ENCODE measurements at regions not wholly inside any gene's neighbourhood (a gene's known extent, or its start where the extent isn't known, plus 50 kb on each side); places are given as distances from the start of the nearest gene placed in this dataset.
"Not testable (repeated sequence)": the region's sequence is repeated elsewhere in the genome, so short reads cannot be mapped to it uniquely, and the experiment has no call there.

- whole genome bisulfite sequencing, 2 experiments (ENCODE audit: insufficient coverage in 2 of 2) = no CpG with 5 or more reads among the region's 3 CpGs
Observed at GRCh38 chr19:29039036-29039435, 173.9 kb downstream of the UQCRFS1 start.

GRCh38 chr19:29031216-29031615 lies 181.7 kb downstream of the UQCRFS1 start:
- H3K4me1 ChIP-seq (ENCODE audit: control insufficient read depth, insufficient read depth, low read length, poor library complexity, severe bottlenecking) = no peaks in the 10 kb centered on the region
- H3K4me3 ChIP-seq (ENCODE audit: extremely low read depth, insufficient read depth, low read length, poor library complexity, severe bottlenecking) = no peak overlapping the region
- peaks cover 8% of the 10 kb centered on the region for H3K9me3 ChIP-seq (ENCODE audit: control insufficient read depth, low read length)
- 88 to 92% methylated on average over 1 of the region's 1 CpG for WGBS, 2 experiments (ENCODE audit: insufficient coverage in 2 of 2)
- no peaks in the 10 kb centered on the region for H3K36me3 ChIP-seq (ENCODE audit: control insufficient read depth, insufficient read depth, low read length)
- no peak overlapping the region for H3K27ac ChIP-seq (ENCODE audit: low read depth, low read length, severe bottlenecking)

More at GRCh38 chr19:29039036-29039435, 173.9 kb downstream of the UQCRFS1 start:
- H3K27ac ChIP-seq (ENCODE audit: low read depth, low read length, severe bottlenecking); H3K4me3 ChIP-seq (ENCODE audit: extremely low read depth, insufficient read depth, low read length, poor library complexity, severe bottlenecking); H3K4me1 ChIP-seq (ENCODE audit: control insufficient read depth, insufficient read depth, low read length, poor library complexity, severe bottlenecking); H3K36me3 ChIP-seq (ENCODE audit: control insufficient read depth, insufficient read depth, low read length); H3K9me3 ChIP-seq (ENCODE audit: control insufficient read depth, low read length): not testable (repeated sequence)

GRCh38 chr19:29029268-29029958 lies 183.5 kb downstream of the UQCRFS1 start:
- Histone ChIP-seq H3K4me1 (ENCODE audit: control insufficient read depth, insufficient read depth, low read length, poor library complexity, severe bottlenecking) (no peaks in the 10 kb centered on the region), H3K27ac (ENCODE audit: low read depth, low read length, severe bottlenecking) (no peak overlapping the region), H3K36me3 (ENCODE audit: control insufficient read depth, insufficient read depth, low read length) (no peaks in the 10 kb centered on the region), H3K9me3 (ENCODE audit: control insufficient read depth, low read length) (peaks cover 8% of the 10 kb centered on the region), H3K4me3 (ENCODE audit: extremely low read depth, insufficient read depth, low read length, poor library complexity, severe bottlenecking) (no peak overlapping the region)
- WGBS, 2 experiments (ENCODE audit: insufficient coverage in 2 of 2) = 81 to 90% methylated on average over 8 to 9 of the region's 11 CpGs

GRCh38 chr19:29022599-29022998 lies 190.4 kb downstream of the UQCRFS1 start:
- no peak overlapping the region for H3K27ac ChIP-seq (ENCODE audit: low read depth, low read length, severe bottlenecking)
- H3K4me3 ChIP-seq (ENCODE audit: extremely low read depth, insufficient read depth, low read length, poor library complexity, severe bottlenecking) = no peak overlapping the region
- WGBS, 2 experiments (ENCODE audit: insufficient coverage in 2 of 2) = 68 to 77% methylated on average over 4 to 5 of the region's 8 CpGs
- H3K4me1 ChIP-seq (ENCODE audit: control insufficient read depth, insufficient read depth, low read length, poor library complexity, severe bottlenecking) = no peaks in the 10 kb centered on the region
- no peaks in the 10 kb centered on the region for H3K36me3 ChIP-seq (ENCODE audit: control insufficient read depth, insufficient read depth, low read length)
- H3K9me3 ChIP-seq (ENCODE audit: control insufficient read depth, low read length) = no peaks in the 10 kb centered on the region

- Histone ChIP-seq H3K27ac (ENCODE audit: low read depth, low read length, severe bottlenecking) (no peak overlapping the region), H3K9me3 (ENCODE audit: control insufficient read depth, low read length) (no peaks in the 10 kb centered on the region), H3K36me3 (ENCODE audit: control insufficient read depth, insufficient read depth, low read length) (no peaks in the 10 kb centered on the region), H3K4me1 (ENCODE audit: control insufficient read depth, insufficient read depth, low read length, poor library complexity, severe bottlenecking) (no peaks in the 10 kb centered on the region), H3K4me3 (ENCODE audit: extremely low read depth, insufficient read depth, low read length, poor library complexity, severe bottlenecking) (no peak overlapping the region)
- WGBS, 2 experiments (ENCODE audit: insufficient coverage in 2 of 2) = 67 to 96% methylated on average over 2 to 10 of the region's 10 CpGs
Observed at GRCh38 chr19:29022165-29022564, 190.8 kb downstream of the UQCRFS1 start.

GRCh38 chr19:29021232-29021916 lies 191.6 kb downstream of the UQCRFS1 start:
- H3K9me3 ChIP-seq (ENCODE audit: control insufficient read depth, low read length) = no peaks in the 10 kb centered on the region
- no peak overlapping the region for H3K4me3 ChIP-seq (ENCODE audit: extremely low read depth, insufficient read depth, low read length, poor library complexity, severe bottlenecking)
- H3K4me1 ChIP-seq (ENCODE audit: control insufficient read depth, insufficient read depth, low read length, poor library complexity, severe bottlenecking) = no peaks in the 10 kb centered on the region
- WGBS, 2 experiments (ENCODE audit: insufficient coverage in 2 of 2) = 88 to 89% methylated on average over 12 to 15 of the region's 16 CpGs
- H3K36me3 ChIP-seq (ENCODE audit: control insufficient read depth, insufficient read depth, low read length) = no peaks in the 10 kb centered on the region
- no peak overlapping the region for H3K27ac ChIP-seq (ENCODE audit: low read depth, low read length, severe bottlenecking)

- no peak overlapping the region for H3K4me3 ChIP-seq (ENCODE audit: extremely low read depth, insufficient read depth, low read length, poor library complexity, severe bottlenecking)
- 90% methylated on average over 8 to 14 of the region's 14 CpGs for WGBS, 2 experiments (ENCODE audit: insufficient coverage in 2 of 2)
- H3K4me1 ChIP-seq (ENCODE audit: control insufficient read depth, insufficient read depth, low read length, poor library complexity, severe bottlenecking) = no peaks in the 10 kb centered on the region
- H3K9me3 ChIP-seq (ENCODE audit: control insufficient read depth, low read length) = no peaks in the 10 kb centered on the region
- no peaks in the 10 kb centered on the region for H3K36me3 ChIP-seq (ENCODE audit: control insufficient read depth, insufficient read depth, low read length)
- H3K27ac ChIP-seq (ENCODE audit: low read depth, low read length, severe bottlenecking) = no peak overlapping the region
Observed at GRCh38 chr19:29019403-29019802, 193.5 kb downstream of the UQCRFS1 start.

GRCh38 chr19:29018542-29018941 lies 194.4 kb downstream of the UQCRFS1 start:
- Histone ChIP-seq H3K9me3 (ENCODE audit: control insufficient read depth, low read length) (no peaks in the 10 kb centered on the region), H3K27ac (ENCODE audit: low read depth, low read length, severe bottlenecking) (no peak overlapping the region), H3K36me3 (ENCODE audit: control insufficient read depth, insufficient read depth, low read length) (no peaks in the 10 kb centered on the region), H3K4me1 (ENCODE audit: control insufficient read depth, insufficient read depth, low read length, poor library complexity, severe bottlenecking) (no peaks in the 10 kb centered on the region), H3K4me3 (ENCODE audit: extremely low read depth, insufficient read depth, low read length, poor library complexity, severe bottlenecking) (no peak overlapping the region)
- WGBS, 2 experiments (ENCODE audit: insufficient coverage in 2 of 2) = 88 to 100% methylated on average over 2 to 3 of the region's 3 CpGs

- no peaks in the 10 kb centered on the region for H3K4me1 ChIP-seq (ENCODE audit: control insufficient read depth, insufficient read depth, low read length, poor library complexity, severe bottlenecking)
- no peak overlapping the region for H3K4me3 ChIP-seq (ENCODE audit: extremely low read depth, insufficient read depth, low read length, poor library complexity, severe bottlenecking)
- H3K9me3 ChIP-seq (ENCODE audit: control insufficient read depth, low read length) = no peaks in the 10 kb centered on the region
- no peaks in the 10 kb centered on the region for H3K36me3 ChIP-seq (ENCODE audit: control insufficient read depth, insufficient read depth, low read length)
- H3K27ac ChIP-seq (ENCODE audit: low read depth, low read length, severe bottlenecking) = no peak overlapping the region
- 84 to 85% methylated on average over 5 to 7 of the region's 8 CpGs for WGBS, 2 experiments (ENCODE audit: insufficient coverage in 2 of 2)
Observed at GRCh38 chr19:29017788-29018187, 195.2 kb downstream of the UQCRFS1 start.

GRCh38 chr19:29016926-29017760 lies 195.8 kb downstream of the UQCRFS1 start:
- H3K9me3 ChIP-seq (ENCODE audit: control insufficient read depth, low read length) = no peaks in the 10 kb centered on the region
- WGBS, 2 experiments (ENCODE audit: insufficient coverage in 2 of 2) = 74 to 87% methylated on average over 6 to 8 of the region's 11 CpGs
- H3K4me3 ChIP-seq (ENCODE audit: extremely low read depth, insufficient read depth, low read length, poor library complexity, severe bottlenecking) = no peak overlapping the region
- H3K27ac ChIP-seq (ENCODE audit: low read depth, low read length, severe bottlenecking) = no peak overlapping the region
- H3K4me1 ChIP-seq (ENCODE audit: control insufficient read depth, insufficient read depth, low read length, poor library complexity, severe bottlenecking) = no peaks in the 10 kb centered on the region
- H3K36me3 ChIP-seq (ENCODE audit: control insufficient read depth, insufficient read depth, low read length) = no peaks in the 10 kb centered on the region

Data from mesodermal cell (in vitro differentiated cells).